ENCODE measurements at regions not wholly inside any gene's neighbourhood (a gene's known extent, or its start where the extent isn't known, plus 50 kb on each side); places are given as distances from the start of the nearest gene placed in this dataset.
"Not testable (repeated sequence)": the region's sequence is repeated elsewhere in the genome, so short reads cannot be mapped to it uniquely, and the experiment has no call there.

DNA sequence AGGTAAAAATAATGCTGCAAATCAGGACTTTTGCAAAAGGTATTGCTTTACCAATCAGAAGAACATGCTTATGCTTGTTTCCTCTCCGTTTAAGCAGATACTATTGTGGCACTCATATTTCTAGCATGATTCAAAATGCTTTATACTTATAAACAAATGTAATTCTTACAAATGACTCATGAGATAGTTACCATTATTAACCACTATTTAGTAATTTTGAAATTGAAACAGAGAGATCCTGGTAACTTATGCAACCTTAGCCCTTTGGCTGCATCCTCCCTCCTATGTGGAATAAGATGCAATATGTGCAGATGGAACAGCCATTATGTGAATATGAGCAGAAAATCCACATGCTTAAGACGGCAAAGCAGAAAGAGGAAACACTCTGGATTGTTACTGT is 164.7 kb downstream of the PCDH18 start:
- H3K4me3 ChIP-seq (ENCODE audit: low read depth, low read length), result no peak overlapping the region
- TF ChIP-seq, protein P1, sequence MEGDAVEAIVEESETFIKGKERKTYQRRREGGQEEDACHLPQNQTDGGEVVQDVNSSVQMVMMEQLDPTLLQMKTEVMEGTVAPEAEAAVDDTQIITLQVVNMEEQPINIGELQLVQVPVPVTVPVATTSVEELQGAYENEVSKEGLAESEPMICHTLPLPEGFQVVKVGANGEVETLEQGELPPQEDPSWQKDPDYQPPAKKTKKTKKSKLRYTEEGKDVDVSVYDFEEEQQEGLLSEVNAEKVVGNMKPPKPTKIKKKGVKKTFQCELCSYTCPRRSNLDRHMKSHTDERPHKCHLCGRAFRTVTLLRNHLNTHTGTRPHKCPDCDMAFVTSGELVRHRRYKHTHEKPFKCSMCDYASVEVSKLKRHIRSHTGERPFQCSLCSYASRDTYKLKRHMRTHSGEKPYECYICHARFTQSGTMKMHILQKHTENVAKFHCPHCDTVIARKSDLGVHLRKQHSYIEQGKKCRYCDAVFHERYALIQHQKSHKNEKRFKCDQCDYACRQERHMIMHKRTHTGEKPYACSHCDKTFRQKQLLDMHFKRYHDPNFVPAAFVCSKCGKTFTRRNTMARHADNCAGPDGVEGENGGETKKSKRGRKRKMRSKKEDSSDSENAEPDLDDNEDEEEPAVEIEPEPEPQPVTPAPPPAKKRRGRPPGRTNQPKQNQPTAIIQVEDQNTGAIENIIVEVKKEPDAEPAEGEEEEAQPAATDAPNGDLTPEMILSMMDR (IDR thresholded peaks at IDR 0.05; ENCODE audit: insufficient read depth, low read length), result no peak
- peak; percentile 80 for DNase-seq (ENCODE audit: low read depth)

DNA sequence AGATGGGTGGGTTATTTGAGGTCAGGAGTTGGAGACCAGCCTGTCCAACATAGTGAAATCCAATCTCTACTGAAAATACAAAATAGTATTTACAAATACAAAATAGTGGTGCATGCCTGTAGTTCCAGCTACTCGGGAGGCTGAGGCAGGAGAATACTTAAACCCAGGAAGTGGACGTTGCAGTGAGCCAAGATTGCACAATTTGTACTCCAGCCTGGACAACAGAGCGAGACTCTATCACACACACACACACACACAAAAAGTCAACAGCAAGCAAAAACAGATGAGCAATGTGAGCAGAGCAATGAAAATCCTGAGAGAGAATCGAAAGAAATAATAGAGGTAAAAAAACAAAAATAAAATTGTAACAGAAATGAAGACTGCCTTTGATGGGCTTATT is 168.8 kb downstream of the PCDH18 start:
- H3K4me3 ChIP-seq (ENCODE audit: low read depth, low read length), result no peak overlapping the region
- TF ChIP-seq, protein P1 (IDR thresholded peaks at IDR 0.05; ENCODE audit: insufficient read depth, low read length), result no peak
- DNase-seq (ENCODE audit: low read depth), result no peak

DNA sequence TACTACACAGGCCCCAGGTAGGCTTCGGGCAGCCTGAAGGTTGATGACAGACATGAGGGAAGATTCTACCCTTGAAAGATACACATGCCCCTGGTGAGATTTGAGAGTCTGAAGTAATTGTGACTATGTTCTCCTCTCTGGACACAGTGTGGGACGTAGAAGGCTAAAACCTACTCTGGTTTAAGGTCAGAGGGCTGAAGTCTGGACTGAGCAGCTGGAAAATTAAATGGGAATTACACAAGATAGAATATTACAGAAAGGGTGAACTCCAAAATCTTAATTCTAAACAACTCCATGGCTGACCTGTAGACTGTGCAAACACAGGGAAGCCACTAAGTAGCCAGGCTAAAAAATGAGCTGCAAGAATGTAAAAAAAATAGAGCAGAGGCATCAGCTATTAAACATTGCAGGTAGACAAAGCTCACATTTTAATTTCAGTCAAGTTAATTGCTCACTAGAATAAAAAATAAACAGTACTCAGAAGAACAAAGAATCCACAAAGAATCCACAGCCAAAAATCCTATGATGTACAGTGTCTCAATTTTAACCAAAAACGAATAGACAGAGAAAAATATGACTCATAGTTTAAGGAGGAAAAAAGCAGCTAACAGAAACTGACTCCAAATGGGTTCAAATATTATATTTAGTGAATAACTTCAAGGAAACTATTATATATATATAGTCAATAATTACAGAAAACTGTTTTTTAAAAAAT is 170.4 kb downstream of the PCDH18 start:
- peak; percentile 23 for DNase-seq (ENCODE audit: low read depth)
- TF ChIP-seq, protein P1 (IDR thresholded peaks at IDR 0.05; ENCODE audit: insufficient read depth, low read length), result no peak

DNA sequence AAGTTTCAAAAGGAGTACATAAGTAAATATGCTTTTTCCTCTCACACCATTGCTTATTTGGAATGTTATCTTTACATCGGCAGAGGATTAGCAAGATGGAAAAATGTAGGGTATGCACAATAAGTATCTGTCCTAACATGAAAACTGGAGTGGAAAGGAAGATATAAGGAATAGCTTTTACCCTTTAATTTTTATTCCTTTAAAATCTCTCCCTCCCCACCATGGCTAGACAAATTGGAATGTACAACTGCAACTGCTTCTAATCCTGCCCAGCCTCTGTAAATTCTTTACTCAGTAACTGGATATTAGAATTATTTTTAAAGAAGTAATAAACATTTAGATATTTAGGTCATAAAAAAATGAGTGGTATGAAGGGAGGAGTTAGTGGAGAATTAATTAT is 171.5 kb downstream of the PCDH18 start:
- DNase-seq (ENCODE audit: low read depth), result no peak
- TF ChIP-seq, protein P1 (IDR thresholded peaks at IDR 0.05; ENCODE audit: insufficient read depth, low read length), result no peak
- no peak overlapping the region for H3K4me3 ChIP-seq (ENCODE audit: low read depth, low read length)

More for the DNA sequence above, 170.4 kb downstream of the PCDH18 start:
- no peak overlapping the region for H3K4me3 ChIP-seq (ENCODE audit: low read depth, low read length)

DNA sequence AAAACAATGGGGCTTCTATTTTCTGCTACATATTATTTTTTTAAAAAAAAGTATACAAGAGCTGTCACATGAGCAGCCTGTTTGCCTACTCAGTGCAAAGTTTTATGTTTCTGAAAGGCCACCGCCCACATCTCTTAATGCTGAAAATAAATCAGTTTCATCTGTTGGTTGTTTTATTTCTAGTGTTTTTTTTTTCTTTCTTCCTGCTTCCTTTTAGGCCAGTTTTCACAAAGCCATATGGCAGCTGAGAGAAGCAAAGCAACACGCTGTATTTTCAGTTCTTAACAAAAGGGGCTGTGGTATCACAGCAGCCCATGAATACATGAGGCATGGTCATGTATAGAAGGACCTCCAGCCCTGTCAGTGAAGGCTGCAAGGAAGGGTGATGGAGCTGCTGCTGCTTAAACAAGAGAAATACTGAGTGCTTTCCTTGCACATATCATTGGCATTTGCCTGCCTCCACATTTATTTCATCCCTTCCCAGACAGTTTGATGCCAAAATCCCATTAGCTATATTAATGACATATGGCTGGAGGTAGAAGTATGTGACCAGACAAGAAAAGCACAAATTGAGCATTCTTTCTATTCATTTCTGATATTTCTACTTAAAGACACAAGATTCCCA is 172.5 kb downstream of the PCDH18 start:
- TF ChIP-seq, protein P1 (IDR thresholded peaks at IDR 0.05; ENCODE audit: insufficient read depth, low read length), result no peak
- no peak overlapping the region for H3K4me3 ChIP-seq (ENCODE audit: low read depth, low read length)
- peak; percentile 70 for DNase-seq (ENCODE audit: low read depth)

DNA sequence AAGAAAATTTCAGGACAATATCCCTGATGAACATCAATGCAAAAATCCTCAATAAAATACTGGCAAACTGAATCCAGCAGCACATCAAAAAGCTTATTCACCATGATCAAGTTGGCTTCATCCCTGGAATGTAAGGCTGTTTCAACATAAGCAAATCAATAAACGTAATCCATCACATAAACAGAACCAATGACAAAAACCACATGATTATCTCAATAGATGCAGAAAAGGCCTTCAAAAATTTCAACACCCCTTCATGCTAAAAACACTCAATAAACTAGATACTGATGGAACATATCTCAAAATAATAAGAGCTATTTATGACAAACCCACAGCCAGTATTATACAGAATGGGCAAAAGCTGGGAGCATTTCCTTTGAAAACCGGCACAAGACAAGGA is 177.7 kb downstream of the PCDH18 start:
- DNase-seq (ENCODE audit: low read depth); H3K4me3 ChIP-seq (ENCODE audit: low read depth, low read length): not testable (repeated sequence)

DNA sequence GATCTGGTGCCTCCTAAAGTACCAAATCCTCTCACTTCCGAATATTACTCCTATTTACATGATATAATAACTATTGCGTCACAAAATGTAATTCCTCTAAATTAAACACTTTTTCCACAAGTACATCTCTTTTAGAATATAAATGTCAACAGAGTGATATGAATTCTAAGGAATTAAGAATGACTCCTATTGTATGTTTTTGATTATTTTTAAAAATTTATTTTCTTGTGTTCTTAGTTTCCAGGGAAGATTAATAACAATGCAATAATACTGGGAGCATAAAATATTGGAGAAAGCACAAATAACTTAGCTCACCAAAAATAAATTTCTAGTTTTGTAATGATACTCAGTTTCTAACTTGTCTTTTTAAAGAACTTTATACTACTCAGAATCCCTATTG is 184.9 kb downstream of the PCDH18 start:
- no peak for DNase-seq (ENCODE audit: low read depth)
- TF ChIP-seq, protein P1 (IDR thresholded peaks at IDR 0.05; ENCODE audit: insufficient read depth, low read length), result no peak
- no peak overlapping the region for H3K4me3 ChIP-seq (ENCODE audit: low read depth, low read length)

Data from fibroblast of the aortic adventitia (primary cell).